WTC11 (cell line): ENCODE measurements at regions not wholly inside any gene's neighbourhood (a gene's known extent, or its start where the extent isn't known, plus 50 kb on each side); places are given as distances from the start of the nearest gene placed in this dataset.

Experiments used
- ATAC-seq: fragments of 200-7000 bp; cut with Tn5 transposase; 2 replicates; pipeline ENCODE4 v1.10.0; 2021; ENCODE audit warnings: mild to moderate bottlenecking, moderate library complexity
- CTCF ChIA-PET: fragments of 300-600 bp; sonication (Branson Sonifier 250); formaldehyde crosslinking; loops from one replicate; lab custom pipeline; 2021; ENCODE audit warnings: antibody characterized with exemption; lab: Charles Lee
- POLR2A ChIA-PET: fragments of 350-600 bp; sonication (Branson Sonifier 250); formaldehyde crosslinking; loops from one replicate; lab custom pipeline; 2021; ENCODE audit warnings: antibody characterized with exemption; lab: Charles Lee
- DNase-seq: peaks from one replicate; pipeline ENCODE4 v3.0.0; 2021; ENCODE audit warnings: low spot score
- H3K27ac Mint-ChIP-seq: 2 replicates; pipeline ENCODE4 v1.8.0; 2021; ENCODE audit warnings: mixed read lengths
- H3K27me3 Mint-ChIP-seq: 2 replicates; pipeline ENCODE4 v1.8.0; 2021; ENCODE audit warnings: low read depth, mild to moderate bottlenecking, moderate library complexity, mixed read lengths
- H3K36me3 Mint-ChIP-seq: 2 replicates; pipeline ENCODE4 v1.8.0; 2021; ENCODE audit warnings: mixed read lengths
- H3K4me1 Mint-ChIP-seq: 2 replicates; pipeline ENCODE4 v1.8.0; 2022; ENCODE audit warnings: mixed read lengths
- H3K4me3 Mint-ChIP-seq: 2 replicates; pipeline ENCODE4 v1.8.0; 2021; ENCODE audit warnings: mild to moderate bottlenecking, moderate library complexity, mixed read lengths
- H3K9me3 Mint-ChIP-seq: 2 replicates; pipeline ENCODE4 v1.8.0; 2021; ENCODE audit warnings: mixed read lengths
- ATF1 ChIP-seq: sonication (generic); formaldehyde crosslinking; IDR thresholded peaks from 2 replicates; pipeline ENCODE4 v1.8.1; 2023; ENCODE audit warnings: mild to moderate bottlenecking, moderate library complexity, missing genetic modification reagents
- CREM ChIP-seq: sonication (generic); formaldehyde crosslinking; IDR thresholded peaks from 2 replicates; pipeline ENCODE4 v1.8.1; 2022; ENCODE audit warnings: mild to moderate bottlenecking, missing genetic modification reagents, moderate library complexity
- CTCF ChIP-seq: fragments of 200-600 bp; IDR thresholded peaks from 2 replicates; pipeline ENCODE4 v1.8.0; 2022; ENCODE audit warnings: antibody characterized with exemption
- E2F5 ChIP-seq: sonication (generic); formaldehyde crosslinking; IDR thresholded peaks from 2 replicates; pipeline ENCODE4 v1.8.1; 2022; ENCODE audit warnings: mild to moderate bottlenecking, moderate library complexity, missing genetic modification reagents
- EMX1 ChIP-seq: fragments of 250-450 bp; sonication (Bioruptor Pico); IDR thresholded peaks from 2 replicates; pipeline ENCODE4 v1.8.0; 2021; ENCODE audit warnings: mild to moderate bottlenecking
- ESRRA ChIP-seq: sonication (generic); formaldehyde crosslinking; IDR thresholded peaks from 2 replicates; pipeline ENCODE4 v1.8.1; 2022; ENCODE audit warnings: mild to moderate bottlenecking, missing genetic modification reagents, borderline replicate concordance
- HMGA2 ChIP-seq: fragments of 250-450 bp; sonication (Bioruptor Pico); IDR thresholded peaks from 2 replicates; pipeline ENCODE4 v1.4.0; 2021; ENCODE audit warnings: mild to moderate bottlenecking, moderate library complexity
- IRF2 ChIP-seq: sonication (generic); formaldehyde crosslinking; IDR thresholded peaks from 2 replicates; pipeline ENCODE4 v1.8.0; 2022; ENCODE audit warnings: low read depth, missing genetic modification reagents, borderline replicate concordance
- JUN ChIP-seq: sonication (generic); formaldehyde crosslinking; IDR thresholded peaks from 2 replicates; pipeline ENCODE4 v1.8.0; 2023; ENCODE audit warnings: mild to moderate bottlenecking, missing genetic modification reagents
- MXD4 ChIP-seq: fragments of 250-450 bp; sonication (Bioruptor Pico); IDR thresholded peaks from 2 replicates; pipeline ENCODE4 v1.8.0; 2021; ENCODE audit warnings: mild to moderate bottlenecking, moderate library complexity, borderline replicate concordance
- NR1H2 ChIP-seq: sonication (generic); formaldehyde crosslinking; IDR thresholded peaks from 2 replicates; pipeline ENCODE4 v1.9.0; 2021; ENCODE audit warnings: mild to moderate bottlenecking, moderate library complexity, missing genetic modification reagents
- OVOL2 ChIP-seq: fragments of 250-450 bp; sonication (Bioruptor Pico); IDR thresholded peaks from 2 replicates; pipeline ENCODE4 v1.9.0; 2021; ENCODE audit warnings: mild to moderate bottlenecking, borderline replicate concordance
- SMAD3 ChIP-seq: sonication (generic); formaldehyde crosslinking; IDR thresholded peaks from 2 replicates; pipeline ENCODE4 v1.8.0; 2022; ENCODE audit warnings: missing genetic modification reagents, mild to moderate bottlenecking, borderline replicate concordance
- TP53 ChIP-seq: sonication (generic); formaldehyde crosslinking; IDR thresholded peaks from 2 replicates; pipeline ENCODE4 v1.8.1; 2023; ENCODE audit warnings: mild to moderate bottlenecking, missing genetic modification reagents
- USF1 ChIP-seq: sonication (generic); formaldehyde crosslinking; IDR thresholded peaks from 2 replicates; pipeline ENCODE4 v1.8.0; 2022; ENCODE audit warnings: mild to moderate bottlenecking, missing genetic modification reagents
- ZBTB43 ChIP-seq: sonication (generic); formaldehyde crosslinking; IDR thresholded peaks from 2 replicates; pipeline ENCODE4 v1.8.1; 2023; ENCODE audit warnings: mild to moderate bottlenecking, missing genetic modification reagents
- ZNF138 ChIP-seq: sonication (generic); formaldehyde crosslinking; conservative IDR thresholded peaks from 2 replicates; pipeline ENCODE4 v1.8.1; 2022; ENCODE audit warnings: mild to moderate bottlenecking, moderate library complexity, missing genetic modification reagents
- ZNF263 ChIP-seq: sonication (generic); formaldehyde crosslinking; IDR thresholded peaks from 2 replicates; pipeline ENCODE4 v1.8.1; 2022; ENCODE audit warnings: low read depth, mild to moderate bottlenecking, moderate library complexity, missing genetic modification reagents
- TF ChIP-seq, protein P1 (sequence below): sonication (generic); formaldehyde crosslinking; IDR thresholded peaks from 2 replicates; pipeline ENCODE4 v1.8.0; 2022; ENCODE audit warnings: missing genetic modification reagents
- TF ChIP-seq, protein P2 (sequence below): sonication (generic); formaldehyde crosslinking; IDR thresholded peaks from 2 replicates; pipeline ENCODE4 v1.8.1; 2023; ENCODE audit warnings: mild to moderate bottlenecking, missing genetic modification reagents, moderate library complexity
- TF ChIP-seq, protein P3 (sequence below): sonication (generic); formaldehyde crosslinking; IDR thresholded peaks from 2 replicates; pipeline ENCODE4 v1.8.1; 2022; ENCODE audit warnings: mild to moderate bottlenecking, missing genetic modification reagents, moderate library complexity, borderline replicate concordance

DNA sequence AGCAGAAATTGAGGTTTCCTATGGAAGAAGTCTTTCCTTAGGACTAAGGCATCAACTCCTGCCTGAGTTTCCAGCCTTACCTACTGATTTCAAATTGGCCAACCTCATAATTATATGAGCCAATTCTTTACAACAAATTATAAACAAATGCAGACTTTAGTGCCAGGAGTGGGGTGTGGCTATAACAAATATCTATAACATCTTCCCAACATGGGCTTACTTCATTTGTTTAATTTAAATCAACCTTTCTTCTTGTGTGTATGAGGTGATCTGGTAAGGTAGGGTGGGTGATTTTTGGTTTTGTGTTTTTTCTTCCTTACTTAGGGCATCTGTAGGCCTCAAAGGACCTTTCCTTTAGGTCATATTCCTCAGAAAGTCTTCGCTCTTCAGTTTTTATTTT lies 354.9 kb downstream of the SHANK2 start:
- peaks cover 22% of the 10 kb centered on the region for H3K36me3 Mint-ChIP-seq
- no peak for TF ChIP-seq ATF1 (CRISPR knock-in tag)
- no peak for TF ChIP-seq E2F5
- TF ChIP-seq ESRRA (CRISPR knock-in tag): no peak
- TF ChIP-seq USF1 (CRISPR knock-in tag): no peak
- no peak for TF ChIP-seq SMAD3 (CRISPR knock-in tag)
- no peak for TF ChIP-seq HMGA2 (CRISPR knock-in tag)
- TF ChIP-seq, all 79 proteins: peak for 0
- Mint-ChIP-seq H3K4me3 (no peak overlapping the region), H3K27ac (no peak overlapping the region), H3K9me3 (peaks cover 19% of the 10 kb centered on the region), H3K27me3 (no peaks in the 10 kb centered on the region), H3K4me1 (peaks cover 9% of the 10 kb centered on the region)
- DNase-seq: no peak
- ATAC-seq: no peak
- CTCF ChIA-PET: no interaction called here
- POLR2A ChIA-PET: no interaction called here

DNA sequence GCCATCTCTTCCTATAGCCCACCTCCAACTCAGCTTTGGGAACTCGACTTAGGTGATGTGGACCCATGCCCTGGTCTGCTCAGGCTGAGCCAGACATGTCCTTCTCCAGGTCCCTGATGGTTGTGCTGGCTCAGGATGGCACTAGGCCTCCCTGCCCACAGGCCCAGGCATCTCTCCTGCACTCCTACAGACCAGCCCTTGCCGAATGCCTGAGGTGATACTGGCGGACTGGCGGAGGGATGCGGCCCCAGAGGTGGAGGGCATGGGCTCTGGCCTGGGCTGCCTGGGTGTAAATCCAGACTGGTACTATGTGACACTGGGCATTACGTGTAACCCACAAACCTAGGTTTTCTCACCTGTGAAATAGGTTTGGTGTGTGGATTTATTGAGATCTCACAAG lies 352.8 kb downstream of the SHANK2 start:
- H3K9me3 Mint-ChIP-seq: peaks cover 19% of the 10 kb centered on the region
- CTCF ChIA-PET: no interaction called here
- no peak overlapping the region for H3K4me3 Mint-ChIP-seq
- POLR2A ChIA-PET: no interaction called here
- peaks cover 5% of the 10 kb centered on the region for H3K4me1 Mint-ChIP-seq
- peaks cover 18% of the 10 kb centered on the region for H3K36me3 Mint-ChIP-seq
- H3K27ac Mint-ChIP-seq: no peak overlapping the region
- ATAC-seq (no peak), DNase-seq (no peak)
- TF ChIP-seq ZNF263 (CRISPR knock-in tag): no peak
- TF ChIP-seq EMX1: no peak
- TF ChIP-seq OVOL2 (CRISPR knock-in tag): no peak
- no peak for TF ChIP-seq TP53 (CRISPR knock-in tag)
- TF ChIP-seq MXD4 (CRISPR knock-in tag): no peak
- no peak for TF ChIP-seq CTCF
- no peak for TF ChIP-seq ZNF138 (CRISPR knock-in tag)
- TF ChIP-seq, protein P1, sequence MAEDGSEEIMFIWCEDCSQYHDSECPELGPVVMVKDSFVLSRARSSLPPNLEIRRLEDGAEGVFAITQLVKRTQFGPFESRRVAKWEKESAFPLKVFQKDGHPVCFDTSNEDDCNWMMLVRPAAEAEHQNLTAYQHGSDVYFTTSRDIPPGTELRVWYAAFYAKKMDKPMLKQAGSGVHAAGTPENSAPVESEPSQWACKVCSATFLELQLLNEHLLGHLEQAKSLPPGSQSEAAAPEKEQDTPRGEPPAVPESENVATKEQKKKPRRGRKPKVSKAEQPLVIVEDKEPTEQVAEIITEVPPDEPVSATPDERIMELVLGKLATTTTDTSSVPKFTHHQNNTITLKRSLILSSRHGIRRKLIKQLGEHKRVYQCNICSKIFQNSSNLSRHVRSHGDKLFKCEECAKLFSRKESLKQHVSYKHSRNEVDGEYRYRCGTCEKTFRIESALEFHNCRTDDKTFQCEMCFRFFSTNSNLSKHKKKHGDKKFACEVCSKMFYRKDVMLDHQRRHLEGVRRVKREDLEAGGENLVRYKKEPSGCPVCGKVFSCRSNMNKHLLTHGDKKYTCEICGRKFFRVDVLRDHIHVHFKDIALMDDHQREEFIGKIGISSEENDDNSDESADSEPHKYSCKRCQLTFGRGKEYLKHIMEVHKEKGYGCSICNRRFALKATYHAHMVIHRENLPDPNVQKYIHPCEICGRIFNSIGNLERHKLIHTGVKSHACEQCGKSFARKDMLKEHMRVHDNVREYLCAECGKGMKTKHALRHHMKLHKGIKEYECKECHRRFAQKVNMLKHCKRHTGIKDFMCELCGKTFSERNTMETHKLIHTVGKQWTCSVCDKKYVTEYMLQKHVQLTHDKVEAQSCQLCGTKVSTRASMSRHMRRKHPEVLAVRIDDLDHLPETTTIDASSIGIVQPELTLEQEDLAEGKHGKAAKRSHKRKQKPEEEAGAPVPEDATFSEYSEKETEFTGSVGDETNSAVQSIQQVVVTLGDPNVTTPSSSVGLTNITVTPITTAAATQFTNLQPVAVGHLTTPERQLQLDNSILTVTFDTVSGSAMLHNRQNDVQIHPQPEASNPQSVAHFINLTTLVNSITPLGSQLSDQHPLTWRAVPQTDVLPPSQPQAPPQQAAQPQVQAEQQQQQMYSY (CRISPR knock-in tag): no peak
- TF ChIP-seq IRF2 (CRISPR knock-in tag): no peak
- TF ChIP-seq, all 79 proteins: peak for 0
- no peaks in the 10 kb centered on the region for H3K27me3 Mint-ChIP-seq

DNA sequence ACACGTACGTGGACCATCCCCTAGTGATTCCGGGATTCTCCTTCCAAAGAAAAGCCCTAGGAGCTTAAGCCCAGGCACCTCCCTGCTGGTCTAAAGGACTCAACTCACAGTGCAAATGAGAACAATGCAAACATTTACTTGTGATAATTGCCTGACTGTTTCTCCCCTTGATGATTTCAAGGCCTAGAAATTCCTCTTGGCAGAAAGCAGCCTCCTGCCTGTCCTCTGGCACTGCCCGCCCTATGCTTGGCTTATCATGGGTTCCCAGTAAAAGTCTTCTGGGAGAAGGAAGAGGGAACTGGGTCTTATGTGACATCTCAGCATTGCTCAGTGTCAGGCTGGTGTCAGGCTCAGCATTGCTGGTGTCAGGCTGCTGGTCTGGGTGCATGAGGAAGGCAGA lies 351.8 kb downstream of the SHANK2 start:
- H3K4me1 Mint-ChIP-seq: peaks cover 5% of the 10 kb centered on the region
- H3K27ac Mint-ChIP-seq: no peak overlapping the region
- no peaks in the 10 kb centered on the region for H3K27me3 Mint-ChIP-seq
- H3K4me3 Mint-ChIP-seq: no peak overlapping the region
- H3K36me3 Mint-ChIP-seq: peaks cover 18% of the 10 kb centered on the region
- CTCF ChIA-PET: no interaction called here
- POLR2A ChIA-PET: no interaction called here
- H3K9me3 Mint-ChIP-seq: peaks cover 19% of the 10 kb centered on the region
- ATAC-seq: no peak
- no peak for DNase-seq
- TF ChIP-seq, protein P2, sequence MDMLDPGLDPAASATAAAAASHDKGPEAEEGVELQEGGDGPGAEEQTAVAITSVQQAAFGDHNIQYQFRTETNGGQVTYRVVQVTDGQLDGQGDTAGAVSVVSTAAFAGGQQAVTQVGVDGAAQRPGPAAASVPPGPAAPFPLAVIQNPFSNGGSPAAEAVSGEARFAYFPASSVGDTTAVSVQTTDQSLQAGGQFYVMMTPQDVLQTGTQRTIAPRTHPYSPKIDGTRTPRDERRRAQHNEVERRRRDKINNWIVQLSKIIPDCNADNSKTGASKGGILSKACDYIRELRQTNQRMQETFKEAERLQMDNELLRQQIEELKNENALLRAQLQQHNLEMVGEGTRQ (CRISPR knock-in tag): no peak
- TF ChIP-seq NR1H2 (CRISPR knock-in tag) (no peak), ZNF263 (CRISPR knock-in tag) (no peak), JUN (CRISPR knock-in tag) (no peak), ZBTB43 (CRISPR knock-in tag) (no peak), E2F5 (no peak), OVOL2 (CRISPR knock-in tag) (no peak), CREM (no peak)
- TF ChIP-seq, protein P3, sequence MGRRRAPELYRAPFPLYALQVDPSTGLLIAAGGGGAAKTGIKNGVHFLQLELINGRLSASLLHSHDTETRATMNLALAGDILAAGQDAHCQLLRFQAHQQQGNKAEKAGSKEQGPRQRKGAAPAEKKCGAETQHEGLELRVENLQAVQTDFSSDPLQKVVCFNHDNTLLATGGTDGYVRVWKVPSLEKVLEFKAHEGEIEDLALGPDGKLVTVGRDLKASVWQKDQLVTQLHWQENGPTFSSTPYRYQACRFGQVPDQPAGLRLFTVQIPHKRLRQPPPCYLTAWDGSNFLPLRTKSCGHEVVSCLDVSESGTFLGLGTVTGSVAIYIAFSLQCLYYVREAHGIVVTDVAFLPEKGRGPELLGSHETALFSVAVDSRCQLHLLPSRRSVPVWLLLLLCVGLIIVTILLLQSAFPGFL (CRISPR knock-in tag): no peak
